ENCODE measurements at regions not wholly inside any gene's neighbourhood (a gene's known extent, or its start where the extent isn't known, plus 50 kb on each side); places are given as distances from the start of the nearest gene placed in this dataset.

DNA sequence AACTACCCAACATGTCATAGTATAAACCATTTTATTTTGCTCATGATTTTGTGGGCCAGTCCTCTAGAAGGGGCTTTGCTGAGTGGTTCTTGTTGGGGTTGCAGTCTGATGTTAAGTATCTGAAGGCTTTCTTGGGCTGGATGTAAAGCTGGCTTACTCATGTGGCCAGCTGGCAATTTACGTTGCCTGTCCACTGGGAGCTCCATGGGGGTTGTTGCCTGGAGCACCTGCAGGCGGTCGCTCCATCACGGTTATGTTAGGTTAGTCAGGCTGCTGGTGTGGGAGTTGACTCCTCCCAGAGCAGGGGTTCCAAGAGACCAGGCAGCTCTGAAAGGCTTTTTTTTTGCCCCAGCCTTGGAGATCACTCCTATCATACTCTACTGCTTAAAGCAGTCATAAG is 98.1 kb downstream of the NR1D2 start:
- H3K27ac ChIP-seq (ENCODE audit: low read depth, low read length) = no peak overlapping the region

GRCh38 chr3:24043985-24044384 is 98.9 kb downstream of the NR1D2 start:
- POLR2A ChIA-PET = no interaction called here
- Histone ChIP-seq H3K4me3 (ENCODE audit: low read depth, low read length) (no peak overlapping the region), H3K27me3 (ENCODE audit: control insufficient read depth, insufficient read depth, low read length) (no peaks in the 10 kb centered on the region), H3K9me3 (ENCODE audit: control insufficient read depth, insufficient read depth, low read length) (no peaks in the 10 kb centered on the region), H3K27ac (ENCODE audit: low read depth, low read length) (no peak overlapping the region)
- TF ChIP-seq CTCF (IDR thresholded peaks at IDR 0.05; ENCODE audit: low read depth, low read length) = no peak
- DNase-seq (ENCODE audit: low read depth, low spot score) = no peak
- CTCF ChIA-PET = interaction anchor here (1.0 kb wide), 1 partner anchor 45 kb away, joined by 3 read pairs; no protein-coding TSS in a partner anchor

More for the DNA sequence above, 98.1 kb downstream of the NR1D2 start:
- no peak for TF ChIP-seq CTCF (IDR thresholded peaks at IDR 0.05; ENCODE audit: low read depth, low read length)
- no peaks in the 10 kb centered on the region for H3K9me3 ChIP-seq (ENCODE audit: control insufficient read depth, insufficient read depth, low read length)
- CTCF ChIA-PET = no interaction called here
- no peak for DNase-seq (ENCODE audit: low read depth, low spot score)
- no peak overlapping the region for H3K4me3 ChIP-seq (ENCODE audit: low read depth, low read length)
- H3K27me3 ChIP-seq (ENCODE audit: control insufficient read depth, insufficient read depth, low read length) = no peaks in the 10 kb centered on the region
- POLR2A ChIA-PET = no interaction called here

- Histone ChIP-seq H3K4me3 (ENCODE audit: low read depth, low read length) (no peak overlapping the region), H3K9me3 (ENCODE audit: control insufficient read depth, insufficient read depth, low read length) (no peaks in the 10 kb centered on the region), H3K27me3 (ENCODE audit: control insufficient read depth, insufficient read depth, low read length) (no peaks in the 10 kb centered on the region), H3K27ac (ENCODE audit: low read depth, low read length) (no peak overlapping the region)
- ChIA-PET POLR2A (no interaction called here), CTCF (interaction anchor here (1.4 kb wide), 1 partner anchor 47 kb away, joined by 7 read pairs; no protein-coding TSS in a partner anchor)
- no peak for DNase-seq (ENCODE audit: low read depth, low spot score)
- no peak for TF ChIP-seq CTCF (IDR thresholded peaks at IDR 0.05; ENCODE audit: low read depth, low read length)
Observed at GRCh38 chr3:24046214-24046613, 101.1 kb downstream of the NR1D2 start.

DNA sequence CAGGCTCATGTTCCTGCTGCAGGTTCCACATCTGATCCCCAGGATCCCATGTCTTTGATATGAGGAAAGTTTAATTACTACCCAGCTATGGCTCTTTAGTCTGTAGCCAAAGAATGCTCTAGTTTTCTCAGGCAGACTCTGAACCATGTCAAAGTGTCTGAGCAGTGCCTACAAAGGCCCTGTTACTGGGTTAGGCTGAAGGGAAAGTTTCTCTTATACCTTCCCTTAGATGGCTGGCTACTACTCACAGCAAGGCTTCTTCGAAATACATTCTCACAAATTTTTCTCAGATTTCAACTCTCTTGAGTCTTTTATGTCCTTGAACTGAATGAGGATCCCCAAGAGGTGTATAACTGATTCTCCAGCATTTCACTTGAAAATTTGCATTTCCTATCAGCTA is 102.4 kb downstream of the NR1D2 start:
- no peak for TF ChIP-seq CTCF (IDR thresholded peaks at IDR 0.05; ENCODE audit: low read depth, low read length)
- POLR2A ChIA-PET = no interaction called here
- no peak for DNase-seq (ENCODE audit: low read depth, low spot score)
- H3K4me3 ChIP-seq (ENCODE audit: low read depth, low read length) = no peak overlapping the region
- H3K27ac ChIP-seq (ENCODE audit: low read depth, low read length) = peak overlapping the region; percentile 60
- CTCF ChIA-PET = interaction anchor here (1.4 kb wide), 1 partner anchor 48 kb away, joined by 7 read pairs; no protein-coding TSS in a partner anchor
- H3K27me3 ChIP-seq (ENCODE audit: control insufficient read depth, insufficient read depth, low read length) = no peaks in the 10 kb centered on the region
- H3K9me3 ChIP-seq (ENCODE audit: control insufficient read depth, insufficient read depth, low read length) = no peaks in the 10 kb centered on the region

- CTCF ChIA-PET = interaction anchor here (0.6 kb wide), 1 partner anchor 81 kb away, joined by 3 read pairs; no protein-coding TSS in a partner anchor
- DNase-seq (ENCODE audit: low read depth, low spot score) = no peak
Observed at GRCh38 chr3:24048843-24049242, 103.8 kb downstream of the NR1D2 start.

More at GRCh38 chr3:24048843-24049242, 103.8 kb downstream of the NR1D2 start:
- POLR2A ChIA-PET = no interaction called here
- Histone ChIP-seq H3K27ac (ENCODE audit: low read depth, low read length) (no peak overlapping the region), H3K9me3 (ENCODE audit: control insufficient read depth, insufficient read depth, low read length) (no peaks in the 10 kb centered on the region), H3K27me3 (ENCODE audit: control insufficient read depth, insufficient read depth, low read length) (no peaks in the 10 kb centered on the region), H3K4me3 (ENCODE audit: low read depth, low read length) (no peak overlapping the region)
- TF ChIP-seq CTCF (IDR thresholded peaks at IDR 0.05; ENCODE audit: low read depth, low read length) = no peak
